H1 (cell line): ENCODE measurements at regions not wholly inside any gene's neighbourhood (a gene's known extent, or its start where the extent isn't known, plus 50 kb on each side); places are given as distances from the start of the nearest gene placed in this dataset.

Experiments used
- BRCA1 ChIP-seq: IDR thresholded peaks from 2 replicates; pipeline ENCODE4 v1.6.1; 2012; ENCODE audit warnings: low read depth, low read length, improper control_type of control experiment
- CEBPB ChIP-seq: IDR thresholded peaks from 2 replicates; pipeline ENCODE4 v1.6.1; 2012; ENCODE audit warnings: low read depth, low read length
- EGR1 ChIP-seq: IDR thresholded peaks from 2 replicates; pipeline ENCODE4 v1.6.1; 2011; ENCODE audit warnings: low read depth, low read length, borderline replicate concordance
- JUND ChIP-seq: IDR thresholded peaks from 2 replicates; pipeline ENCODE4 v1.6.1; 2011; ENCODE audit warnings: mild to moderate bottlenecking, improper control_type of control experiment, low read length
- ZNF274 ChIP-seq: IDR thresholded peaks from 2 replicates; pipeline ENCODE4 v1.7.0; 2012; ENCODE audit warnings: low read length, borderline replicate concordance; ENCODE audit errors: extremely low read depth
- TF ChIP-seq, protein P1 (sequence below): IDR thresholded peaks from 2 replicates; pipeline ENCODE4 v1.6.1; 2012; ENCODE audit warnings: inconsistent platforms
- TF ChIP-seq, protein P2 (sequence below), 3 experiments: IDR thresholded peaks; 1 replicate in 2 of 3; 2 replicates in 1 of 3; pipeline versions ENCODE4 v1.5.1 to v1.6.1; 2011; ENCODE audit warnings: low read length in 3 of 3, mild to moderate bottlenecking in 3 of 3, inconsistent platforms in 2 of 3, low read depth in 1 of 3, moderate library complexity in 1 of 3; ENCODE audit not compliant: insufficient read depth in 1 of 3; ENCODE audit errors: control extremely low read depth in 1 of 3

DNA sequence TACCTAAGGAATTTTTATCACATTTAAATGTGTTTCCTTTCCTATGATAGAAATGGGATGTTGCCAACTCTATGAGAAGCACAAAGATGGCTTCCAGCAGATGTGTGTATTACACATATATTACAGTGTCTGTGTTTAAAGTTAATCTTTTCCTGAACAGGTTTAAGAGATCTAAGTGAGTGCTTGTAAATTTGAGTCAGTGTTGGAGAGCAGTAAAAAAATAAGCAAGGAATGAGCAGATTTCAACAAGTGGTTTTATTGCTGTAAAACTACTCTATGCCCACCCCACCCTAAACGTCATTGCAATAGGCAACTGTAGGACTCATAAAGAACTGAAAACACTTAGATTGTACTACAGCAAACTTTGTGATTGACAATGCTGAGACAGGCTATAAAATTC, 248.7 kb downstream of the KLF5 start:
- TF ChIP-seq, protein P1, sequence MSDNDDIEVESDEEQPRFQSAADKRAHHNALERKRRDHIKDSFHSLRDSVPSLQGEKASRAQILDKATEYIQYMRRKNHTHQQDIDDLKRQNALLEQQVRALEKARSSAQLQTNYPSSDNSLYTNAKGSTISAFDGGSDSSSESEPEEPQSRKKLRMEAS, result no peak
- TF ChIP-seq JUND (no peak), EGR1 (no peak), BRCA1 (no peak), CEBPB (no peak), ZNF274 (no peak)
- TF ChIP-seq, protein P2, sequence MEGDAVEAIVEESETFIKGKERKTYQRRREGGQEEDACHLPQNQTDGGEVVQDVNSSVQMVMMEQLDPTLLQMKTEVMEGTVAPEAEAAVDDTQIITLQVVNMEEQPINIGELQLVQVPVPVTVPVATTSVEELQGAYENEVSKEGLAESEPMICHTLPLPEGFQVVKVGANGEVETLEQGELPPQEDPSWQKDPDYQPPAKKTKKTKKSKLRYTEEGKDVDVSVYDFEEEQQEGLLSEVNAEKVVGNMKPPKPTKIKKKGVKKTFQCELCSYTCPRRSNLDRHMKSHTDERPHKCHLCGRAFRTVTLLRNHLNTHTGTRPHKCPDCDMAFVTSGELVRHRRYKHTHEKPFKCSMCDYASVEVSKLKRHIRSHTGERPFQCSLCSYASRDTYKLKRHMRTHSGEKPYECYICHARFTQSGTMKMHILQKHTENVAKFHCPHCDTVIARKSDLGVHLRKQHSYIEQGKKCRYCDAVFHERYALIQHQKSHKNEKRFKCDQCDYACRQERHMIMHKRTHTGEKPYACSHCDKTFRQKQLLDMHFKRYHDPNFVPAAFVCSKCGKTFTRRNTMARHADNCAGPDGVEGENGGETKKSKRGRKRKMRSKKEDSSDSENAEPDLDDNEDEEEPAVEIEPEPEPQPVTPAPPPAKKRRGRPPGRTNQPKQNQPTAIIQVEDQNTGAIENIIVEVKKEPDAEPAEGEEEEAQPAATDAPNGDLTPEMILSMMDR (IDR thresholded peaks at IDR 0.05; ENCODE audit: control extremely low read depth in 1 of 3, insufficient read depth in 1 of 3, low read depth in 1 of 3, low read length in 3 of 3), result no peak
